ENCODE measurements at regions not wholly inside any gene's neighbourhood (a gene's known extent, or its start where the extent isn't known, plus 50 kb on each side); places are given as distances from the start of the nearest gene placed in this dataset.

DNA sequence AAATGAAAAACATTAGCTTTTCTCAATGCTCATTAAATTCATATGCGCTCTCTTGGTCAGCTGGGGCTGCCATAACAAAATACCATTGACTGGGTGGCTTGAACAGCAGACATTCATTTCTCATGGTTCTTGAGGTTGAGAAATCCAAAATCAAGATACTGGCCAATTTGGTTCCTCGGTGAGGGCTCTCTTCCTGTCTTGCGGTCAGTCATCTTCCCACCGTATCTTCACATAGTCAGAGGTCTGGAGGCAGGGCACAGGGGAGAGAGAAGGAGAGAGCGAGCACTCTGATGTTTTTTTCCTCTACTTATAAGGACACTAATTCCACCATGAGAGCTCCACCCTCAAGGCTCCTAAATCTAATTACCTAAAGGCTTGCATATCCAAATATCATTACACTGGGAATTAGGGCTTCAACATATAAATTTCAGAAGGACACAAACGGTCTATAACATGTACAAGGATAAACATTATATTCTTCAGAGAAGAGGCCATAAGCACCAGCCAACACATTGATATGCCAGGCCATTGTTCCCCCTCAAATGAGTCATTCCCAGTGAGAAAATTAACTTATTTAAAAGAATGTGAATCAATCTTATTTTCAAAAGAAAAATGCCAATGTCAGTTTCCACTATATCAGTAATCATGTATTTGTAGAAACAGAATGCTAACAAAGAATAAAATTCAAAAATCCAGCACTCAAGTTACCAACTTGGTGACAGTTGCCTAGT is 152.2 kb downstream of the BTG1 start:
- TF ChIP-seq, protein P1, sequence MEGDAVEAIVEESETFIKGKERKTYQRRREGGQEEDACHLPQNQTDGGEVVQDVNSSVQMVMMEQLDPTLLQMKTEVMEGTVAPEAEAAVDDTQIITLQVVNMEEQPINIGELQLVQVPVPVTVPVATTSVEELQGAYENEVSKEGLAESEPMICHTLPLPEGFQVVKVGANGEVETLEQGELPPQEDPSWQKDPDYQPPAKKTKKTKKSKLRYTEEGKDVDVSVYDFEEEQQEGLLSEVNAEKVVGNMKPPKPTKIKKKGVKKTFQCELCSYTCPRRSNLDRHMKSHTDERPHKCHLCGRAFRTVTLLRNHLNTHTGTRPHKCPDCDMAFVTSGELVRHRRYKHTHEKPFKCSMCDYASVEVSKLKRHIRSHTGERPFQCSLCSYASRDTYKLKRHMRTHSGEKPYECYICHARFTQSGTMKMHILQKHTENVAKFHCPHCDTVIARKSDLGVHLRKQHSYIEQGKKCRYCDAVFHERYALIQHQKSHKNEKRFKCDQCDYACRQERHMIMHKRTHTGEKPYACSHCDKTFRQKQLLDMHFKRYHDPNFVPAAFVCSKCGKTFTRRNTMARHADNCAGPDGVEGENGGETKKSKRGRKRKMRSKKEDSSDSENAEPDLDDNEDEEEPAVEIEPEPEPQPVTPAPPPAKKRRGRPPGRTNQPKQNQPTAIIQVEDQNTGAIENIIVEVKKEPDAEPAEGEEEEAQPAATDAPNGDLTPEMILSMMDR (IDR thresholded peaks at IDR 0.05; ENCODE audit: insufficient read depth, low read depth, low read length), result no peak
- TF ChIP-seq EZH2 (IDR thresholded peaks at IDR 0.05; ENCODE audit: insufficient read depth, low read length), result no peak
